ENCODE measurements at regions not wholly inside any gene's neighbourhood (a gene's known extent, or its start where the extent isn't known, plus 50 kb on each side); places are given as distances from the start of the nearest gene placed in this dataset.

DNA sequence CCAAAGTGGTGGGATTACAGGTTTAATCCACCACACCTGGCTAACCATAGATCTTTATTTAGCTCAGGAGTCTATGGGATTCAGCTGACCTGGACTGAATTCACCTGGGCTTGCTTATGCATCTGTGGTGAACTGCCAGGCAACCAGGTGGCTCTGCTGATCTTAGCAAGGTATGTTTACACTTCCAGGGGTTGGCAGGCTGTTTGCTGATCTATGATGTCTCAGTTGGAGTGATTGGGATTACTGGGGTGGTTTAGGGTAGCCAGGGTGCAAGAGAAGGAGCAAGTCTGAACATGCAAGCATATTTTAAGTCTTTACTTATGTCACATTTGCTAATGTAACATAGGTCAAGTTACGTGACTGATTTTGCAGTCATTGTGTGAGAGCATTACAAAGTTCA is 63.6 kb upstream of the JAK2 start:
- peaks cover 0 to 11% (median 0%) of the 10 kb centered on the region in 9 donors for H3K4me1 ChIP-seq
- TF ChIP-seq, protein P1, sequence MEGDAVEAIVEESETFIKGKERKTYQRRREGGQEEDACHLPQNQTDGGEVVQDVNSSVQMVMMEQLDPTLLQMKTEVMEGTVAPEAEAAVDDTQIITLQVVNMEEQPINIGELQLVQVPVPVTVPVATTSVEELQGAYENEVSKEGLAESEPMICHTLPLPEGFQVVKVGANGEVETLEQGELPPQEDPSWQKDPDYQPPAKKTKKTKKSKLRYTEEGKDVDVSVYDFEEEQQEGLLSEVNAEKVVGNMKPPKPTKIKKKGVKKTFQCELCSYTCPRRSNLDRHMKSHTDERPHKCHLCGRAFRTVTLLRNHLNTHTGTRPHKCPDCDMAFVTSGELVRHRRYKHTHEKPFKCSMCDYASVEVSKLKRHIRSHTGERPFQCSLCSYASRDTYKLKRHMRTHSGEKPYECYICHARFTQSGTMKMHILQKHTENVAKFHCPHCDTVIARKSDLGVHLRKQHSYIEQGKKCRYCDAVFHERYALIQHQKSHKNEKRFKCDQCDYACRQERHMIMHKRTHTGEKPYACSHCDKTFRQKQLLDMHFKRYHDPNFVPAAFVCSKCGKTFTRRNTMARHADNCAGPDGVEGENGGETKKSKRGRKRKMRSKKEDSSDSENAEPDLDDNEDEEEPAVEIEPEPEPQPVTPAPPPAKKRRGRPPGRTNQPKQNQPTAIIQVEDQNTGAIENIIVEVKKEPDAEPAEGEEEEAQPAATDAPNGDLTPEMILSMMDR (IDR thresholded peaks at IDR 0.05) = no peak
- H3K27me3 ChIP-seq = no peaks in the 10 kb centered on the region
- WGBS, 2 donors = 97 to 98% methylated on average over 1 of the region's 1 CpG
- ATAC-seq (no peak), DNase-seq (no peak)
- intact Hi-C loops (cut with DNase I) = loop anchor here in 3 of 10 donors (5.0 to 10.0 kb wide), 2 partner anchors 157 to 159 kb away; no protein-coding TSS in a partner anchor
- peaks cover 0 to 14% (median 0%) of the 10 kb centered on the region in 11 donors for H3K9me3 ChIP-seq
- no peaks in the 10 kb centered on the region for H3K36me3 ChIP-seq
- H3K4me3 ChIP-seq = no peak overlapping the region
- H3K27ac ChIP-seq = no peak overlapping the region

DNA sequence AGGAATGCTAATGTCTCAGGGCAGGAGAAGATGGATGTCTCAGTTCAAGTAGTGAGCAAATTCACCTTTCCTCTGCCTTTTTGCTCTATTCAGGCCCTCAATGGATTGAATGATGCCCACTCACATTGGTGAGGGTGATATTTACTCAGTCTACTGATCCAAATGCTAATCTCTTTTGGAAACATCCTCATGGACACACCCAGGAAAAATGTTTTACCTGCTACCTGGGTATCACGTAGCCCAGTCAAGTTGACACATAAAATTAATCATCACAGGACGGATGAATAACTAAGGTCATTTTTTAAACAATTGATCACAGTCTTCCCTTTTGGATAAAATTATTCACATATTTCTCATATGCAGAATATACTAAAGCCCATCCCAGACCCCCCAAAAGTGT is 63.0 kb upstream of the JAK2 start:
- DNase-seq (no peak), ATAC-seq (no peak)
- Histone ChIP-seq H3K36me3 (no peaks in the 10 kb centered on the region), H3K4me3 (no peak overlapping the region), H3K9me3 (peaks cover 0 to 14% (median 0%) of the 10 kb centered on the region in 11 donors), H3K4me1 (peaks cover 0 to 11% (median 6%) of the 10 kb centered on the region in 9 donors), H3K27me3 (no peaks in the 10 kb centered on the region), H3K27ac (no peak overlapping the region)
- intact Hi-C loops (cut with DNase I) = loop anchor here in 3 of 10 donors (5.0 to 10.0 kb wide), 2 partner anchors 157 to 160 kb away; no protein-coding TSS in a partner anchor
- TF ChIP-seq, protein P1 (IDR thresholded peaks at IDR 0.05) = no peak
- 93 to 97% methylated on average over 2 of the region's 2 CpGs for WGBS, 2 donors

DNA sequence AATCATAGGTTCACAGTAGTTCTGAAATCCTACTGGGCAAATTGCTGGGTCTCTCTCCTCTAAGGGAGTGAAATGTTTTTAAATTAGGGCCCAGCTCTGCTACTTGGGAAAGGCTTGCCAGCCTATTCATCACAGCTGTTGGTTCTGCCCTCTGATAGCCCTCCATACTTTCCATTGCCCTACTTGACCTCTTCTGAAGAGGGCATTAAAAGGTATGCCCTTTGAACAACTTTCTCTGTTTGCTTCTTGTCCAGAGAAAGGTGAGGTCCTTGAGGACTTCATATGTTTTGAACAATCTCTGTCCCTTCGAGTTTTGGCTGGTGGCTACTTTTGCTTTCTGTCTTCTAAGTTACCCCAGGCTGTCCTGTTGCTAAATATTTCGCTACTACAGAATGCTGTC is 62.3 kb upstream of the JAK2 start:
- intact Hi-C loops (cut with DNase I) = loop anchor here in 3 of 10 donors (5.0 to 10.0 kb wide), 2 partner anchors 158 to 160 kb away; no protein-coding TSS in a partner anchor
- TF ChIP-seq, protein P1 (IDR thresholded peaks at IDR 0.05) = no peak
- ATAC-seq = no peak
- WGBS, 2 donors = 88 to 93% methylated on average over 2 of the region's 2 CpGs
- H3K4me1 ChIP-seq = peaks cover 0 to 14% (median 7%) of the 10 kb centered on the region in 9 donors
- no peaks in the 10 kb centered on the region for H3K36me3 ChIP-seq
- H3K4me3 ChIP-seq = no peak overlapping the region
- H3K27me3 ChIP-seq = no peaks in the 10 kb centered on the region
- DNase-seq = no peak
- H3K27ac ChIP-seq = no peak overlapping the region
- peaks cover 0 to 14% (median 0%) of the 10 kb centered on the region in 11 donors for H3K9me3 ChIP-seq

DNA sequence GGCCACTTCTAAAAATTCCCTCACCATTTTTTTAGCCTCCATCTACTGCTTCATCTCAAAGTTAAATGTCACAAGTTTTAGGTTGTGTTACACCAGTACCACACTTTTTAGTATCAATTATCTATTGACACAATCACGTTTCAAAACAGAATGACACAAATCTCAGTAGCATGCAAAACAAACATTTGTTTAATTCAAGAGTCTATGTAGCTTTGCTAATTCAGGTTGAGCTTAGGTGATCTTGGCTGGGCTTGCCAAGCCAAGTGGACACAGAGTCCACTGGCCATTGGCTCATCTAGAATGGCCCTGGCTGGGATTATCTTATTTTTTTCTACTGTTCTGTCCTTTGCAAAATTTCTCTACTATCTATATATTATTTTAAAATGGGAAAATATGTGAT is 61.9 kb upstream of the JAK2 start:
- ATAC-seq (no peak), DNase-seq (no peak)
- TF ChIP-seq, protein P1 (IDR thresholded peaks at IDR 0.05) = no peak
- no peaks in the 10 kb centered on the region for H3K27me3 ChIP-seq
- H3K4me3 ChIP-seq = no peak overlapping the region
- 85 to 86% methylated on average over 1 of the region's 1 CpG for WGBS, 2 donors
- no peaks in the 10 kb centered on the region for H3K36me3 ChIP-seq
- intact Hi-C loops (cut with DNase I) = loop anchor here in 3 of 10 donors (5.0 to 10.0 kb wide), 2 partner anchors 158 to 161 kb away; no protein-coding TSS in a partner anchor
- peaks cover 0 to 17% (median 7%) of the 10 kb centered on the region in 9 donors for H3K4me1 ChIP-seq
- peak overlapping the region in 2 of 10 donors; percentile 38 to 56 for H3K27ac ChIP-seq
- H3K9me3 ChIP-seq = peaks cover 0 to 14% (median 0%) of the 10 kb centered on the region in 11 donors
